ENCODE measurements at regions not wholly inside any gene's neighbourhood (a gene's known extent, or its start where the extent isn't known, plus 50 kb on each side); places are given as distances from the start of the nearest gene placed in this dataset.

DNA sequence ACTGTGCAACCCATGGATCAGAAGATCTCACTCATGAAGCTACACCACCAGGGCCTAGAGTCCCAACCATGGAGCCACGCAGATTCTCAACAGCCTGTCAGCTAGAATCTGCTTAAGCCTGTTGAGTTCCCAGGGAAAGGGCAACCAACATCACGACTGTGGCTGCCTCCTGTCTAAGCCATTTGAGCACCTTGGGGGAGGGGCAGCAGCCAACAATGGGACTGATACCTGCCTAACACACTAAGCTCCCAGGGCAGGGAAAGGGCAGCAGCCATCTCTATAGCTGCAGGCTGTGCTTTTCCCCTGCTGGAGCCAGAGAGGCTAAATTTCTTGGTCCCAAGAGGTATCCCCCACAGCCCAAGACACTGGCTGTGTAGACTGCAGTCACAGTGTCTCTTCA is 96.5 kb upstream of the TCEAL2 start:
- H3K4me3 ChIP-seq, result no peak overlapping the region
- H3K27me3 ChIP-seq, result no peaks in the 10 kb centered on the region
- no peaks in the 10 kb centered on the region for H3K9me3 ChIP-seq (ENCODE audit: low read depth)
- no peaks in the 10 kb centered on the region for H3K4me1 ChIP-seq (ENCODE audit: low read depth)
- H3K36me3 ChIP-seq, result no peaks in the 10 kb centered on the region
- no peak for TF ChIP-seq CTCF (IDR thresholded peaks at IDR 0.05; ENCODE audit: low read depth, low read length)
- no peak overlapping the region for H3K27ac ChIP-seq
- DNase-seq (ENCODE audit: low read depth in 1 of 2, low spot score in 1 of 2), result no peak

GRCh38 chrX:102018208-102018607 is 86.4 kb upstream of the ZMAT1 start:
- Histone ChIP-seq H3K4me3 (no peak overlapping the region), H3K36me3 (no peaks in the 10 kb centered on the region), H3K27ac (no peak overlapping the region), H3K9me3 (ENCODE audit: low read depth) (peaks cover 4% of the 10 kb centered on the region), H3K27me3 (no peaks in the 10 kb centered on the region), H3K4me1 (ENCODE audit: low read depth) (no peaks in the 10 kb centered on the region)
- DNase-seq (ENCODE audit: low read depth in 1 of 2, low spot score in 1 of 2), result no peak
- TF ChIP-seq CTCF (IDR thresholded peaks at IDR 0.05; ENCODE audit: low read depth, low read length), result no peak

DNA sequence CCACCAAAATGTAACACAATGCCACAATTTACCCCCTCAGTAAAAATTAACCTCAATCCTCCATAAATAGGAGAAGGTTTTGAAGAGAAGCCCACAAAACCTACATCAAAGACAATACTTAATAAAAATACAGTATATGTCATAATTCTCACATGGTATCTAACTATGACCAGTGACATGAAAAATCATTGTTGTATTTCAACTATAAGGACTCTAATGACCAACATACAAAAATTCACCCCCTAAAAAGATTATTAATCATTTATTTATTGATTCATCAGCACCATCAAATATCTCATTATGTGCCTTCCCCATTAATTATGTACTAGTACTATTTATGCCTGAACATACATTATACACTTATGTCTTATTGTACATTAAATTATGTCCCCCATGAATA is 77.1 kb upstream of the ZMAT1 start:
- Histone ChIP-seq H3K27ac (no peak overlapping the region), H3K9me3 (ENCODE audit: low read depth) (no peaks in the 10 kb centered on the region), H3K4me1 (ENCODE audit: low read depth) (no peaks in the 10 kb centered on the region), H3K27me3 (no peaks in the 10 kb centered on the region), H3K4me3 (no peak overlapping the region), H3K36me3 (no peaks in the 10 kb centered on the region)
- no peak for TF ChIP-seq CTCF (IDR thresholded peaks at IDR 0.05; ENCODE audit: low read depth, low read length)
- DNase-seq (ENCODE audit: low read depth in 1 of 2, low spot score in 1 of 2), result no peak

- no peaks in the 10 kb centered on the region for H3K27me3 ChIP-seq
- H3K27ac ChIP-seq, result no peak overlapping the region
- no peaks in the 10 kb centered on the region for H3K4me1 ChIP-seq (ENCODE audit: low read depth)
- TF ChIP-seq CTCF (IDR thresholded peaks at IDR 0.05; ENCODE audit: low read depth, low read length), result no peak
- no peaks in the 10 kb centered on the region for H3K9me3 ChIP-seq (ENCODE audit: low read depth)
- no peak overlapping the region for H3K4me3 ChIP-seq
- no peak for DNase-seq (ENCODE audit: low read depth in 1 of 2, low spot score in 1 of 2)
- no peaks in the 10 kb centered on the region for H3K36me3 ChIP-seq
Observed at GRCh38 chrX:101999644-102000539, 68.1 kb upstream of the ZMAT1 start.

GRCh38 chrX:101993335-101993734 is 61.5 kb upstream of the ZMAT1 start:
- no peak for TF ChIP-seq CTCF (IDR thresholded peaks at IDR 0.05; ENCODE audit: low read depth, low read length)
- Histone ChIP-seq H3K27ac (no peak overlapping the region), H3K27me3 (no peaks in the 10 kb centered on the region), H3K36me3 (no peaks in the 10 kb centered on the region), H3K4me1 (ENCODE audit: low read depth) (no peaks in the 10 kb centered on the region), H3K9me3 (ENCODE audit: low read depth) (no peaks in the 10 kb centered on the region), H3K4me3 (no peak overlapping the region)
- DNase-seq (ENCODE audit: low read depth in 1 of 2, low spot score in 1 of 2), result no peak
